Loucy (cell line): ENCODE measurements at regions not wholly inside any gene's neighbourhood (a gene's known extent, or its start where the extent isn't known, plus 50 kb on each side); places are given as distances from the start of the nearest gene placed in this dataset.

Source experiments
- H2AFZ ChIP-seq: fragments of 200-600 bp; sonication (generic); 2 replicates; pipeline ENCODE4 v1.6.0; 2016; ENCODE audit warnings: antibody characterized with exemption, mild to moderate bottlenecking, low read length, moderate library complexity
- H3F3A ChIP-seq: fragments of 200-600 bp; 2 replicates; pipeline ENCODE4 v1.6.0; 2016; ENCODE audit warnings: antibody characterized with exemption, low read depth, mild to moderate bottlenecking
- H3K27me3 ChIP-seq: fragments of 200-600 bp; sonication (generic); 2 replicates; pipeline ENCODE4 v1.6.1; 2014; ENCODE audit warnings: low read length, mild to moderate bottlenecking; ENCODE audit not compliant: insufficient read depth, poor library complexity, severe bottlenecking
- H3K36me3 ChIP-seq: fragments of 200-600 bp; sonication (generic); 2 replicates; pipeline ENCODE4 v1.6.1; 2016; ENCODE audit warnings: low read length; ENCODE audit not compliant: insufficient read depth
- H3K4me1 ChIP-seq: fragments of 200-600 bp; sonication (generic); 2 replicates; pipeline ENCODE4 v1.5.1; 2014; ENCODE audit warnings: low read length, mild to moderate bottlenecking; ENCODE audit not compliant: insufficient read depth, poor library complexity, severe bottlenecking
- H3K4me2 ChIP-seq: fragments of 200-600 bp; sonication (generic); 2 replicates; pipeline ENCODE4 v1.6.0; 2014; ENCODE audit warnings: antibody characterized with exemption, low read length, low read depth, mild to moderate bottlenecking; ENCODE audit not compliant: poor library complexity, severe bottlenecking
- H3K4me3 ChIP-seq: fragments of 200-600 bp; sonication (generic); 2 replicates; pipeline ENCODE4 v1.5.1; 2014; ENCODE audit warnings: low read length, mild to moderate bottlenecking, mixed read lengths; ENCODE audit not compliant: poor library complexity, severe bottlenecking
- H3K79me2 ChIP-seq: fragments of 200-600 bp; sonication (generic); 2 replicates; pipeline ENCODE4 v1.6.1; 2014; ENCODE audit warnings: low read length; ENCODE audit not compliant: insufficient read depth
- H3K9ac ChIP-seq: fragments of 200-600 bp; sonication (generic); 2 replicates; pipeline ENCODE4 v1.6.0; 2014; ENCODE audit warnings: mild to moderate bottlenecking, low read depth, low read length, moderate library complexity; ENCODE audit not compliant: poor library complexity, severe bottlenecking
- H3K9me2 ChIP-seq: fragments of 200-600 bp; sonication (generic); replicated peaks from 2 replicates; pipeline ENCODE4 v1.6.1; 2016; ENCODE audit warnings: low read depth, low read length, mixed read lengths
- H3K9me3 ChIP-seq: fragments of 200-600 bp; sonication (generic); 2 replicates; pipeline ENCODE4 v1.6.1; 2014; ENCODE audit warnings: mild to moderate bottlenecking, antibody characterized with exemption, low read length, low read depth; ENCODE audit not compliant: insufficient read depth
- H4K20me1 ChIP-seq: fragments of 200-600 bp; sonication (generic); 2 replicates; pipeline ENCODE4 v1.6.0; 2014; ENCODE audit warnings: antibody characterized with exemption, low read length, mild to moderate bottlenecking; ENCODE audit not compliant: insufficient read depth, poor library complexity, severe bottlenecking
- CTCF ChIP-seq: fragments of 200-600 bp; sonication (generic); conservative IDR thresholded peaks from 2 replicates; pipeline ENCODE4 v1.5.1; 2014; ENCODE audit warnings: mild to moderate bottlenecking, antibody characterized with exemption, low read length
- EZH2phosphoT487 ChIP-seq: fragments of 200-600 bp; IDR thresholded peaks from 2 replicates; pipeline ENCODE4 v1.6.1; 2018; ENCODE audit warnings: antibody characterized with exemption, mild to moderate bottlenecking, moderate library complexity, borderline replicate concordance

DNA sequence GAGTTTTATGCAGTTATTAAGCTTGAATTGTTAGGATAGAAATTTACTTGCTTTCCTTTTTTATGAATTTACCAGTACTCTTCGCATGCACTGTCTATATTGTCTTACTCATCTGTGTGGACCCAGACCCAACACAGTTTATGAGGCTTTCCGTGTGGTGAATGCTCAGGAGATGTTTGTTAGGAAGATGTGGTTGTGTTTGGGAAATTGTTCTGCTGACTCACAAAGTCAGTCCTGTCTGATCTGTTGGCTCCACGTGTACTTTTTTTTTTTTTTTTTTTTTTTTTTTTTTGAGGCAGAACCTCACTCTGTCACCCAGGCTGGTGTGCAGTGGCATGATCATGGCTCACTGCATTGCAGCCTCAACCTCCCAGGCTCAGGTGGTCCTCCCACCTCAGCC lies 532.5 kb downstream of the LMO7 start:
- H3K9ac ChIP-seq: no peak overlapping the region
- no peaks in the 10 kb centered on the region for H3K4me1 ChIP-seq
- no peaks in the 10 kb centered on the region for H3K79me2 ChIP-seq
- no peaks in the 10 kb centered on the region for H3K36me3 ChIP-seq
- H3K4me2 ChIP-seq: no peak overlapping the region
- no peak for TF ChIP-seq EZH2phosphoT487
- TF ChIP-seq CTCF: no peak
- H3K9me3 ChIP-seq: 0 out of 2 replicates have a peak, but pooled peaks cover 1% of the 10 kb centered on the region
- H3K9me2 ChIP-seq: no peaks in the 10 kb centered on the region
- H3F3A ChIP-seq: no peaks in the 10 kb centered on the region
- H4K20me1 ChIP-seq: no peaks in the 10 kb centered on the region
- no peak overlapping the region for H2AFZ ChIP-seq
- H3K27me3 ChIP-seq: no peaks in the 10 kb centered on the region
- H3K4me3 ChIP-seq: no peak overlapping the region

GRCh38 chr13:76164290-76164689 lies 528.2 kb downstream of the LMO7 start:
- no peaks in the 10 kb centered on the region for H3K9me2 ChIP-seq
- H2AFZ ChIP-seq: no peak overlapping the region
- H3F3A ChIP-seq: no peaks in the 10 kb centered on the region
- H3K9me3 ChIP-seq: no peaks in the 10 kb centered on the region
- H4K20me1 ChIP-seq: no peaks in the 10 kb centered on the region
- H3K4me2 ChIP-seq: no peak overlapping the region
- H3K36me3 ChIP-seq: no peaks in the 10 kb centered on the region
- H3K79me2 ChIP-seq: no peaks in the 10 kb centered on the region
- H3K4me1 ChIP-seq: no peaks in the 10 kb centered on the region
- no peak overlapping the region for H3K4me3 ChIP-seq
- H3K27me3 ChIP-seq: no peaks in the 10 kb centered on the region
- H3K9ac ChIP-seq: no peak overlapping the region
- TF ChIP-seq CTCF: no peak
- TF ChIP-seq EZH2phosphoT487: no peak

DNA sequence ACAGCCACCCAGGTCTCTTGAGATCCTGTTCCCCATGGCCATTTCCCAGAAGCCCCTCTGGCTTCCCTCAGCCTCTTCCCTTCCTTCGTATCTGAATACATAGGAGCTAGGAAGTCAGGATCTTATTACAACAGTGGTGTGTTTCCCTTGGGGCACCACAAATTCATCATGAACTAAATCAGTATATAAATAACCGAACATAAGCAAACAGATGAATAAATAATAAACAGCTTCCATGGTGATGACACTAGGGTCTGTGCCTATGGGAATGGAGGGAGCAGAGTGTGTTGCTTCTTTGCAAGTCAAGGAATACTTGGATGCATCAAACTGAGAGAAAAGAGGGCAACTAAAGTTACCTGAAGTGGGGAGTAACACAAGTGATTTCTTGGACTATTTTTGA lies 527.6 kb downstream of the LMO7 start:
- H3K4me1 ChIP-seq: no peaks in the 10 kb centered on the region
- TF ChIP-seq CTCF: no peak
- TF ChIP-seq EZH2phosphoT487: no peak
- H2AFZ ChIP-seq: no peak overlapping the region
- H3F3A ChIP-seq: no peaks in the 10 kb centered on the region
- H3K4me3 ChIP-seq: no peak overlapping the region
- no peaks in the 10 kb centered on the region for H3K79me2 ChIP-seq
- H3K4me2 ChIP-seq: no peak overlapping the region
- no peak overlapping the region for H3K9ac ChIP-seq
- H3K9me3 ChIP-seq: no peaks in the 10 kb centered on the region
- H3K9me2 ChIP-seq: no peaks in the 10 kb centered on the region
- H3K36me3 ChIP-seq: no peaks in the 10 kb centered on the region
- no peaks in the 10 kb centered on the region for H4K20me1 ChIP-seq
- no peaks in the 10 kb centered on the region for H3K27me3 ChIP-seq
